Inferior parietal cortex (tissue), 1 donor: ENCODE measurements at regions not wholly inside any gene's neighbourhood (a gene's known extent, or its start where the extent isn't known, plus 50 kb on each side); places are given as distances from the start of the nearest gene placed in this dataset.

ENCODE experiments used
- DNase-seq: peaks from one replicate; pipeline ENCODE4 v3.0.0-alpha.2; 2016; ENCODE audit errors: extremely low spot score

GRCh38 chr4:96670381-96670780 is 830.5 kb downstream of the PDHA2 start:
- no peak for DNase-seq

GRCh38 chr4:96675416-96675815 is 835.5 kb downstream of the PDHA2 start:
- no peak for DNase-seq

- no peak for DNase-seq
These were observed 836.0 kb downstream of the PDHA2 start for GRCh38 chr4:96675896-96676295.

- no peak for DNase-seq
These were observed 837.0 kb downstream of the PDHA2 start for GRCh38 chr4:96676754-96677435.

- DNase-seq: no peak
These were observed 837.6 kb downstream of the PDHA2 start for GRCh38 chr4:96677499-96677898.

- DNase-seq: no peak
These were observed 841.3 kb downstream of the PDHA2 start for GRCh38 chr4:96681218-96681617.

- no peak for DNase-seq
These were observed 845.8 kb downstream of the PDHA2 start for GRCh38 chr4:96685691-96686090.

- DNase-seq: no peak
These were observed 851.6 kb downstream of the PDHA2 start for GRCh38 chr4:96691521-96691920.

- DNase-seq: no peak
These were observed 858.9 kb downstream of the PDHA2 start for GRCh38 chr4:96698831-96699230.

- DNase-seq: no peak
These were observed 863.4 kb downstream of the PDHA2 start for GRCh38 chr4:96703265-96703664.

- no peak for DNase-seq
These were observed 868.9 kb downstream of the PDHA2 start for GRCh38 chr4:96708766-96709165.

GRCh38 chr4:96713271-96713850 is 873.5 kb downstream of the PDHA2 start:
- no peak for DNase-seq

GRCh38 chr4:96729641-96730040 is 889.7 kb downstream of the PDHA2 start:
- no peak for DNase-seq

GRCh38 chr4:96730432-96730831 is 890.5 kb downstream of the PDHA2 start:
- no peak for DNase-seq

GRCh38 chr4:96736352-96736889 is 896.5 kb downstream of the PDHA2 start:
- DNase-seq: no peak

GRCh38 chr4:96739101-96739500 is 899.2 kb downstream of the PDHA2 start:
- DNase-seq: no peak

GRCh38 chr4:96742332-96743014 is 902.6 kb downstream of the PDHA2 start:
- DNase-seq: no peak

- no peak for DNase-seq
These were observed 904.8 kb downstream of the PDHA2 start for GRCh38 chr4:96744676-96745075.

GRCh38 chr4:96753216-96753615 is 913.3 kb downstream of the PDHA2 start:
- DNase-seq: no peak

GRCh38 chr4:96755569-96756484 is 915.9 kb downstream of the PDHA2 start:
- DNase-seq: no peak

- DNase-seq: no peak
These were observed 916.7 kb downstream of the PDHA2 start for GRCh38 chr4:96756584-96756983.

- DNase-seq: no peak
These were observed 923.7 kb downstream of the PDHA2 start for GRCh38 chr4:96763546-96763945.
